HL-60 (cell line): ENCODE measurements at regions not wholly inside any gene's neighbourhood (a gene's known extent, or its start where the extent isn't known, plus 50 kb on each side); places are given as distances from the start of the nearest gene placed in this dataset.

ENCODE experiments used
- DNase-seq, 2 experiments: peaks; one replicate each; pipeline ENCODE4 v3.0.0-alpha.2; 2010 to 2020; ENCODE audit warnings: low read depth in 1 of 2, low spot score in 1 of 2
- H3K27ac ChIP-seq: fragments of 250-450 bp; sonication (Bioruptor Pico); replicated peaks from 2 replicates; pipeline ENCODE4 v1.5.1; 2020; ENCODE audit warnings: mild to moderate bottlenecking, moderate library complexity
- H3K27me3 ChIP-seq: fragments of 250-450 bp; sonication (Bioruptor Pico); 2 replicates; pipeline ENCODE4 v1.5.1; 2021; ENCODE audit warnings: mild to moderate bottlenecking, moderate library complexity; ENCODE audit not compliant: insufficient read depth, poor library complexity, severe bottlenecking
- H3K4me3 ChIP-seq: replicated peaks from 2 replicates; pipeline ENCODE4 v1.5.1; 2011; ENCODE audit warnings: mild to moderate bottlenecking, control low read depth, low read length; ENCODE audit not compliant: insufficient read depth
- CTCF ChIP-seq: IDR thresholded peaks from one replicate; pipeline ENCODE4 v1.5.1; 2011; ENCODE audit warnings: low read length, control low read depth, inconsistent platforms; ENCODE audit not compliant: insufficient read depth
- GABPA ChIP-seq: IDR thresholded peaks from 2 replicates; pipeline ENCODE4 v1.6.1; 2012; ENCODE audit warnings: low read depth
- POLR2AphosphoS5 ChIP-seq: IDR thresholded peaks from 2 replicates; pipeline ENCODE4 v1.6.1; 2012; ENCODE audit warnings: low read depth
- REST ChIP-seq: IDR thresholded peaks from 2 replicates; pipeline ENCODE4 v1.6.1; 2012; ENCODE audit warnings: low read depth; ENCODE audit not compliant: insufficient replicate concordance
- SPI1 ChIP-seq: IDR thresholded peaks from 2 replicates; pipeline ENCODE4 v1.6.1; 2012; ENCODE audit warnings: low read depth, mild to moderate bottlenecking, borderline replicate concordance

GRCh38 chr6:149236589-149236988, 80.9 kb upstream of the TAB2 start:
- Histone ChIP-seq H3K27ac (no peak overlapping the region), H3K4me3 (no peak overlapping the region), H3K27me3 (no peaks in the 10 kb centered on the region)
- DNase-seq, result no peak
- no peak for TF ChIP-seq GABPA
- no peak for TF ChIP-seq POLR2AphosphoS5
- TF ChIP-seq CTCF, result no peak
- no peak for TF ChIP-seq SPI1
- TF ChIP-seq REST, result no peak

- no peak for DNase-seq
- no peak overlapping the region for H3K4me3 ChIP-seq
- no peaks in the 10 kb centered on the region for H3K27me3 ChIP-seq
- H3K27ac ChIP-seq, result no peak overlapping the region
- TF ChIP-seq CTCF, result no peak
- TF ChIP-seq POLR2AphosphoS5, result no peak
- no peak for TF ChIP-seq REST
- TF ChIP-seq GABPA, result no peak
- no peak for TF ChIP-seq SPI1
These were observed 80.0 kb upstream of the TAB2 start for GRCh38 chr6:149237464-149237863.

GRCh38 chr6:149239573-149240209, 77.8 kb upstream of the TAB2 start:
- no peak overlapping the region for H3K4me3 ChIP-seq
- DNase-seq, result no peak
- TF ChIP-seq POLR2AphosphoS5 (no peak), CTCF (no peak), GABPA (no peak), REST (no peak), SPI1 (no peak)
- no peaks in the 10 kb centered on the region for H3K27me3 ChIP-seq
- H3K27ac ChIP-seq, result no peak overlapping the region
